A549 (cell line): ENCODE measurements at regions not wholly inside any gene's neighbourhood (a gene's known extent, or its start where the extent isn't known, plus 50 kb on each side); places are given as distances from the start of the nearest gene placed in this dataset.

Source experiments
- ATAC-seq, 2 experiments: fragments of 200-7000 bp in 1 of 2; fragments of >200 bp in 1 of 2; cut with Nextera tagmentation in 1 of 2; cut with Tn5 transposase in 1 of 2; 3 replicates each; pipeline versions ENCODE4 v1.8.0 to v1.9.1; 2018 to 2020; ENCODE audit warnings: mild to moderate bottlenecking in 1 of 2, moderate library complexity in 1 of 2
- CTCF ChIA-PET: fragments of 300-600 bp; sonication (Branson Sonifier 250); formaldehyde crosslinking; extraction: SDS; loops from one replicate; lab custom pipeline; 2021; ENCODE audit warnings: antibody characterized with exemption, inconsistent platforms; lab: Yijun Ruan, JAX
- POLR2A ChIA-PET: fragments of 350-600 bp; formaldehyde crosslinking; extraction: SDS; loops from one replicate; lab custom pipeline; 2021; ENCODE audit warnings: antibody characterized with exemption, inconsistent platforms; lab: Yijun Ruan, JAX
- DNase-seq, 2 experiments: peaks; one replicate each; pipeline versions ENCODE4 v3.0.0 to v3.0.0-alpha.2; 2011 to 2016; ENCODE audit warnings: low read depth in 1 of 2, low spot score in 1 of 2
- FAIRE-seq: peaks from 2 replicates; lab custom pipeline; 2011; peaks lifted over from hg19 to GRCh38; lab: Jason Lieb, UNC
- H3K27ac ChIP-seq, 2 experiments: fragments of >200 bp; sonication (Bioruptor Twin); formaldehyde crosslinking; 3 replicates each; pipeline ENCODE4 v1.5.1; 2016 to 2017
- H3K4me1 ChIP-seq: fragments of >200 bp; sonication (Bioruptor Twin); formaldehyde crosslinking; 3 replicates; pipeline ENCODE4 v1.6.1; 2016
- H3K4me2 ChIP-seq: fragments of >200 bp; sonication (Bioruptor Twin); formaldehyde crosslinking; 3 replicates; pipeline ENCODE4 v1.6.1; 2016
- H3K4me3 ChIP-seq: fragments of >200 bp; sonication (Bioruptor Twin); formaldehyde crosslinking; 3 replicates; pipeline ENCODE4 v1.5.1; 2016
- H3K9me3 ChIP-seq: fragments of >200 bp; sonication (Bioruptor Twin); formaldehyde crosslinking; 3 replicates; pipeline ENCODE4 v1.6.1; 2016
- ATOH8 ChIP-seq: fragments of 250-450 bp; sonication (Bioruptor Pico); IDR thresholded peaks from 2 replicates; pipeline ENCODE4 v1.5.0; 2020; ENCODE audit warnings: low read depth, mild to moderate bottlenecking, moderate library complexity
- CBX2 ChIP-seq: fragments of 200-600 bp; sonication (generic); IDR thresholded peaks from 2 replicates; pipeline ENCODE4 v1.6.1; 2016; ENCODE audit warnings: low read depth, mild to moderate bottlenecking, borderline replicate concordance
- CBX8 ChIP-seq: fragments of 200-600 bp; sonication (generic); IDR thresholded peaks from 2 replicates; pipeline ENCODE4 v1.6.1; 2016
- EHMT2 ChIP-seq: fragments of 200-600 bp; sonication (generic); IDR thresholded peaks from 2 replicates; pipeline ENCODE4 v1.6.1; 2016; ENCODE audit warnings: antibody characterized with exemption, low read depth, mild to moderate bottlenecking, moderate library complexity
- EP300 ChIP-seq, 2 experiments: fragments of >200 bp; sonication (Bioruptor Twin); formaldehyde crosslinking; IDR thresholded peaks; 2 replicates in 1 of 2; 3 replicates in 1 of 2; pipeline ENCODE4 v1.6.1; 2016 to 2017
- FOSB ChIP-seq: fragments of 250-450 bp; sonication (Bioruptor Pico); IDR thresholded peaks from 2 replicates; pipeline ENCODE4 v1.5.0; 2020; ENCODE audit warnings: mild to moderate bottlenecking, moderate library complexity
- FOSL2 ChIP-seq, 2 experiments: fragments of 450-650 bp in 1 of 2; fragments of >200 bp in 1 of 2; sonication (Bioruptor Twin) in 1 of 2; formaldehyde crosslinking; IDR thresholded peaks; 2 replicates each; pipeline versions ENCODE4 v1.5.0 to v1.6.1; 2016 to 2020; ENCODE audit warnings: mild to moderate bottlenecking in 1 of 2, moderate library complexity in 1 of 2
- FOXS1 ChIP-seq: fragments of 250-450 bp; sonication (Bioruptor Pico); IDR thresholded peaks from 2 replicates; pipeline ENCODE4 v1.5.0; 2020; ENCODE audit warnings: mild to moderate bottlenecking, moderate library complexity
- GATA3 ChIP-seq: IDR thresholded peaks from 2 replicates; pipeline ENCODE4 v1.6.1; 2012; ENCODE audit warnings: borderline replicate concordance
- HDAC2 ChIP-seq: fragments of 200-600 bp; sonication (generic); IDR thresholded peaks from 2 replicates; pipeline ENCODE4 v1.6.1; 2016
- HES2 ChIP-seq: fragments of >200 bp; sonication (Bioruptor Twin); formaldehyde crosslinking; IDR thresholded peaks from 2 replicates; pipeline ENCODE4 v1.6.1; 2016
- HMGXB4 ChIP-seq: fragments of 250-450 bp; sonication (Bioruptor Pico); IDR thresholded peaks from 2 replicates; pipeline ENCODE4 v1.5.0; 2021; ENCODE audit warnings: mild to moderate bottlenecking, moderate library complexity, borderline replicate concordance
- HOXA7 ChIP-seq: fragments of 250-450 bp; sonication (Bioruptor Pico); IDR thresholded peaks from 2 replicates; pipeline ENCODE4 v1.5.0; 2020; ENCODE audit warnings: mild to moderate bottlenecking, moderate library complexity
- JUN ChIP-seq, 2 experiments: fragments of >200 bp; sonication (Bioruptor Twin); formaldehyde crosslinking; IDR thresholded peaks; 2 replicates in 1 of 2; 3 replicates in 1 of 2; pipeline ENCODE4 v1.6.1; 2016 to 2017
- MYC ChIP-seq: IDR thresholded peaks from 2 replicates; pipeline ENCODE4 v1.6.1; 2012; ENCODE audit warnings: mild to moderate bottlenecking, inconsistent platforms, low read length, improper control_type of control experiment, borderline replicate concordance
- PHF8 ChIP-seq: fragments of 200-600 bp; sonication (generic); IDR thresholded peaks from 2 replicates; pipeline ENCODE4 v1.6.1; 2016; ENCODE audit warnings: low read depth, mild to moderate bottlenecking, antibody characterized with exemption, moderate library complexity, borderline replicate concordance
- POLR2A ChIP-seq: IDR thresholded peaks from 2 replicates; pipeline ENCODE4 v1.6.1; 2012; ENCODE audit warnings: mild to moderate bottlenecking, low read length
- POLR2AphosphoS2 ChIP-seq: conservative IDR thresholded peaks from 2 replicates; pipeline ENCODE4 v1.6.1; 2012; ENCODE audit warnings: low read length, improper control_type of control experiment, inconsistent platforms
- RAD21 ChIP-seq, 2 experiments: fragments of >200 bp in 1 of 2; sonication (Bioruptor Twin) in 1 of 2; formaldehyde crosslinking in 1 of 2; IDR thresholded peaks in 1 of 2; conservative IDR thresholded peaks in 1 of 2; 2 replicates in 1 of 2; 3 replicates in 1 of 2; pipeline ENCODE4 v1.6.1; 2012 to 2018; ENCODE audit warnings: inconsistent platforms in 1 of 2
- RARB ChIP-seq: fragments of 250-450 bp; sonication (Bioruptor Pico); IDR thresholded peaks from 2 replicates; pipeline ENCODE4 v1.8.0; 2021; ENCODE audit warnings: mild to moderate bottlenecking, moderate library complexity
- RCOR1 ChIP-seq: fragments of 150-350 bp; IDR thresholded peaks from 2 replicates; pipeline ENCODE4 v1.6.1; 2014; ENCODE audit warnings: antibody characterized with exemption, low read length, low read depth
- RFX5 ChIP-seq: fragments of 450-650 bp; IDR thresholded peaks from 2 replicates; pipeline ENCODE4 v1.7.1; 2014; ENCODE audit warnings: antibody characterized with exemption, mild to moderate bottlenecking, moderate library complexity
- SREBF2 ChIP-seq: fragments of 450-650 bp; IDR thresholded peaks from 2 replicates; pipeline ENCODE4 v1.6.1; 2014; ENCODE audit warnings: mild to moderate bottlenecking, moderate library complexity
- ZC3H11A ChIP-seq: fragments of 450-650 bp; IDR thresholded peaks from 2 replicates; pipeline ENCODE4 v1.6.1; 2014; ENCODE audit warnings: antibody characterized with exemption, mild to moderate bottlenecking
- ZNF302 ChIP-seq: fragments of 250-450 bp; sonication (Bioruptor Pico); IDR thresholded peaks from 2 replicates; pipeline ENCODE4 v1.9.0; 2021; ENCODE audit warnings: inconsistent platforms, mild to moderate bottlenecking, moderate library complexity
- ZSCAN20 ChIP-seq: fragments of 250-450 bp; sonication (Bioruptor Pico); IDR thresholded peaks from 2 replicates; pipeline ENCODE4 v1.8.0; 2022; ENCODE audit warnings: mild to moderate bottlenecking, moderate library complexity
- WGBS: methylation state at CpG from one replicate; pipeline ENCODE4 v1.1.6; 2017; ENCODE audit errors: missing lambda C conversion rate; 5-methylcytosine and 5-hydroxymethylcytosine counted together

DNA sequence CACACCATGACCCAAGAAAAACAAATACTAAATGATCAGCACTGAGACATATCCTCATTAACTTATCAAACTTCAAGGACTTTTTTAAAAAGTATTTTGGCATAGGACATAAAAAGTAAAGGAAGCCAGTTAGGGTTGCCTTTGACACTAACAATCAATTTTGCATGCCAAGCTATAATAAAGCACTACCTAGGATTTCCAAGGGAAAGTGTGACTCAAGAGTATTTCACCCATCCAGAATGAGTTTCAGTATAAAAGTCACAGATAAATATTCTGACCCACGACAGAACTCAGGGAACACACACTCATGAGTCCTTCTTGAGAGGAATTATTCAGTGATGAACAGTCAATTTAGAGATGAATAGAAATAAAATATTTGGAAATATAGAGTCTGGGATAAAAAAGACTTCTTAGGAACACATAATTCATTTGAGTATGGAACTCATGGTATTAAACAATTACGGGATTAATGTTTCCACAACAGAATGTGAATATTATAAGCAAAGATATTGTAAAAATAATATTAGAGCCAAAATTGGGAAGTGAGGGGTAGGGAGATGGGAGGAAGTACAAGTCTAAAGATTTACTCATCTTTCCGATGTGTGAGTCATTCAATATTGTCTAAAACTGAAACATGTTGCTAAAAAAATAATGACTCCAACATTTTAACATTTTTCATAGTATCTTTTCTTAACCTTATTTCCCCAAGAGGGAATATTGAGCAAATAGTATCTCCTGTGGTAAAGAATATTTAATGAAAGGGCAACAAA is 143.5 kb upstream of the LNX1 start:
- TF ChIP-seq POLR2AphosphoS2 (no peak), FOSL2 (IDR thresholded peaks at IDR 0.05) (no peak), FOSL2 (CRISPR knock-in tag; IDR thresholded peaks at IDR 0.05) (no peak), HMGXB4 (CRISPR knock-in tag) (no peak)
- TF ChIP-seq, all 56 proteins: peak for 0
- FAIRE-seq (no peak), DNase-seq (no peak), ATAC-seq (no peak)
- H3K4me3 ChIP-seq = no peak overlapping the region
- H3K9me3 ChIP-seq = no peaks in the 10 kb centered on the region
- CTCF ChIA-PET = interaction anchor here (0.9 kb wide), 1 partner anchor 28 kb away, joined by 4 read pairs; no protein-coding TSS in a partner anchor
- H3K27ac ChIP-seq = no peak overlapping the region
- H3K4me2 ChIP-seq = no peak overlapping the region
- no peaks in the 10 kb centered on the region for H3K4me1 ChIP-seq
- POLR2A ChIA-PET = no interaction called here
- 40% methylated on average over 3 of the region's 3 CpGs for WGBS

- ChIA-PET POLR2A (no interaction called here), CTCF (interaction anchor here (0.9 kb wide), 1 partner anchor 27 kb away, joined by 4 read pairs; no protein-coding TSS in a partner anchor)
- 68% methylated on average over 8 of the region's 8 CpGs for WGBS
- Histone ChIP-seq H3K4me2 (no peak overlapping the region), H3K27ac (no peak overlapping the region), H3K9me3 (no peaks in the 10 kb centered on the region), H3K4me1 (no peaks in the 10 kb centered on the region), H3K4me3 (no peak overlapping the region)
- DNase-seq (no peak), FAIRE-seq (no peak), ATAC-seq (no peak)
- TF ChIP-seq EP300 (IDR thresholded peaks at IDR 0.05) (no peak), GATA3 (no peak), ATOH8 (CRISPR knock-in tag) (no peak), CBX2 (no peak), MYC (no peak), ZC3H11A (no peak), RCOR1 (no peak), FOXS1 (CRISPR knock-in tag) (no peak), RARB (no peak), PHF8 (no peak), EHMT2 (no peak), SREBF2 (no peak), ZSCAN20 (CRISPR knock-in tag) (no peak), POLR2A (no peak)
Observed at GRCh38 chr4:53734182-53734581, 142.9 kb upstream of the LNX1 start.

DNA sequence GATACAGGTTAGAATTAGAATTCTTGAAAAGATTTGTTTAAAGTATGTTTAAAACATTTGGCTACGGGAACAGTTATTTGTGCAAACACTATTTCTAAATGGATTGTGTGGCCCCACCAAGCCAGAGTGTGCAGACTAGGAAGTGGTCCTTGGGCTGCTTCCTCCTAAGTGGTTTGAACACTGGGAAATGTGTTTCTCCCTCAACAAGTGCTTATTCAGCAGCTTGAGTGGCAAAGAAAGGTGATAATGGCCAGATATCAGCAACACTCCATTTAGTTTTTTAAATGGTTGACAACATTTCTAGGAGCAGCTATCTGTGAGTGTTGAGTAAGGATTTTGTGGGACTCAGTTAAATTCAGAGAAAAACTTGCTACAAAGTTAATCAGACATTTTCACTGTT is 141.4 kb upstream of the LNX1 start:
- Histone ChIP-seq H3K4me1 (no peaks in the 10 kb centered on the region), H3K27ac (no peak overlapping the region), H3K9me3 (no peaks in the 10 kb centered on the region), H3K4me3 (no peak overlapping the region)
- POLR2A ChIA-PET = no interaction called here
- DNase-seq (no peak), ATAC-seq (no peak)
- CTCF ChIA-PET = no interaction called here
- TF ChIP-seq EP300 (IDR thresholded peaks at IDR 0.05) (no peak), JUN (IDR thresholded peaks at IDR 0.05) (no peak), RAD21 (conservative IDR thresholded peaks at IDR 0.05 in 1 of 2, IDR thresholded peaks at IDR 0.05 in 1 of 2) (no peak), ZNF302 (CRISPR knock-in tag) (no peak), RFX5 (no peak), HOXA7 (CRISPR knock-in tag) (no peak), HES2 (no peak), CBX8 (no peak), GATA3 (no peak), ZSCAN20 (CRISPR knock-in tag) (no peak), FOSB (CRISPR knock-in tag) (no peak), ZC3H11A (no peak), HDAC2 (no peak)
- TF ChIP-seq, all 56 proteins: peak for 0
- no peak overlapping the region for H3K4me2 ChIP-seq
- no peak for FAIRE-seq
- WGBS = 83% methylated on average over 1 of the region's 1 CpG
